Activated CD8-positive, alpha-beta memory T cell treated with anti-CD3 and anti-CD28 coated beads, Interleukin-2, amount 10 ng/mL, durations not matched to agents 7 days and 5 days (primary cell): ENCODE measurements at regions not wholly inside any gene's neighbourhood (a gene's known extent, or its start where the extent isn't known, plus 50 kb on each side); places are given as distances from the start of the nearest gene placed in this dataset.

ENCODE experiments used
- ATAC-seq: fragments of 150-1000 bp; cut with Tn5 transposase; one replicate; pipeline ENCODE4 v1.10.0; 2021; ENCODE audit warnings: moderate library complexity
- CTCF ChIA-PET: fragments of 350-600 bp; sonication (Branson Sonifier 250); formaldehyde crosslinking; loops from one replicate; lab custom pipeline; 2021; ENCODE audit warnings: antibody characterized with exemption; lab: Charles Lee
- DNase-seq: peaks from one replicate; pipeline ENCODE4 v3.0.0-alpha.2; 2020
- H3K27ac Mint-ChIP-seq: one replicate; pipeline ENCODE4 v1.8.0; 2021; ENCODE audit warnings: mild to moderate bottlenecking, mixed read lengths
- H3K27me3 Mint-ChIP-seq: one replicate; pipeline ENCODE4 v1.8.0; 2021; ENCODE audit warnings: mixed read lengths
- H3K36me3 Mint-ChIP-seq: one replicate; pipeline ENCODE4 v1.8.0; 2021; ENCODE audit warnings: mild to moderate bottlenecking, mixed read lengths
- H3K4me1 Mint-ChIP-seq: one replicate; pipeline ENCODE4 v1.8.0; 2021; ENCODE audit warnings: mixed read lengths
- H3K4me3 Mint-ChIP-seq: one replicate; pipeline ENCODE4 v1.8.0; 2021; ENCODE audit warnings: mild to moderate bottlenecking, moderate library complexity, mixed read lengths
- H3K9me3 Mint-ChIP-seq: one replicate; pipeline ENCODE4 v1.8.0; 2022; ENCODE audit warnings: low read depth, mixed read lengths

DNA sequence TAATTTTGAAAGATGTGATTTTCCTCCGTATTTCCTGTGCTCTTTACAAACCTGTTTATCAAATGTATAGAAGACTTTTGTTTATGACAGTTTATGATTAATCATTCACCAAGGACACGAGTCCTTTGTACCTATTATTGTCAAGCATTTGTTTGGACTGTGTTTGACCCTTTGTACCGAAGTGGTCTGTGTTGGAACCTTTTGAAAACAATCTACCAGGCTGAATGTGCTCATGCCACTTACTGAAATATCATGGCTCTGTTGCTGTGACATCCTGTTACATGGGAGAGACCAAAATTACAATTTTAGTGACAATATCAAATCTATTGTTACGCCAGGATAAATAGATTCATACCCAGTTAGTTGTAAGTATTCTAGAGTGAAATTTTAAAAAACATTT, 193.6 kb downstream of the IRS2 start:
- Mint-ChIP-seq H3K27me3 (no peaks in the 10 kb centered on the region), H3K9me3 (no peaks in the 10 kb centered on the region), H3K4me3 (no peak overlapping the region), H3K27ac (no peak overlapping the region), H3K4me1 (no peaks in the 10 kb centered on the region), H3K36me3 (no peaks in the 10 kb centered on the region)
- CTCF ChIA-PET, result no interaction called here
- no peak for ATAC-seq
- no peak for DNase-seq

- DNase-seq (no peak), ATAC-seq (no peak)
- Mint-ChIP-seq H3K4me1 (no peaks in the 10 kb centered on the region), H3K27ac (no peak overlapping the region), H3K36me3 (no peaks in the 10 kb centered on the region), H3K4me3 (no peak overlapping the region), H3K9me3 (no peaks in the 10 kb centered on the region), H3K27me3 (peaks cover 6% of the 10 kb centered on the region)
- CTCF ChIA-PET, result no interaction called here
These were observed 198.7 kb downstream of the IRS2 start for GRCh38 chr13:109587689-109588088.

GRCh38 chr13:109586509-109587346, 199.7 kb downstream of the IRS2 start:
- DNase-seq (no peak), ATAC-seq (no peak)
- no peak overlapping the region for H3K27ac Mint-ChIP-seq
- H3K4me1 Mint-ChIP-seq, result no peaks in the 10 kb centered on the region
- peaks cover 8% of the 10 kb centered on the region for H3K27me3 Mint-ChIP-seq
- H3K4me3 Mint-ChIP-seq, result no peak overlapping the region
- H3K36me3 Mint-ChIP-seq, result no peaks in the 10 kb centered on the region
- no peaks in the 10 kb centered on the region for H3K9me3 Mint-ChIP-seq
- CTCF ChIA-PET, result no interaction called here

- no peaks in the 10 kb centered on the region for H3K36me3 Mint-ChIP-seq
- H3K4me3 Mint-ChIP-seq, result no peak overlapping the region
- ATAC-seq (no peak), DNase-seq (no peak)
- H3K9me3 Mint-ChIP-seq, result no peaks in the 10 kb centered on the region
- CTCF ChIA-PET, result no interaction called here
- no peaks in the 10 kb centered on the region for H3K4me1 Mint-ChIP-seq
- no peak overlapping the region for H3K27ac Mint-ChIP-seq
- H3K27me3 Mint-ChIP-seq, result peaks cover 8% of the 10 kb centered on the region
These were observed 201.5 kb downstream of the IRS2 start for GRCh38 chr13:109584844-109585361.

DNA sequence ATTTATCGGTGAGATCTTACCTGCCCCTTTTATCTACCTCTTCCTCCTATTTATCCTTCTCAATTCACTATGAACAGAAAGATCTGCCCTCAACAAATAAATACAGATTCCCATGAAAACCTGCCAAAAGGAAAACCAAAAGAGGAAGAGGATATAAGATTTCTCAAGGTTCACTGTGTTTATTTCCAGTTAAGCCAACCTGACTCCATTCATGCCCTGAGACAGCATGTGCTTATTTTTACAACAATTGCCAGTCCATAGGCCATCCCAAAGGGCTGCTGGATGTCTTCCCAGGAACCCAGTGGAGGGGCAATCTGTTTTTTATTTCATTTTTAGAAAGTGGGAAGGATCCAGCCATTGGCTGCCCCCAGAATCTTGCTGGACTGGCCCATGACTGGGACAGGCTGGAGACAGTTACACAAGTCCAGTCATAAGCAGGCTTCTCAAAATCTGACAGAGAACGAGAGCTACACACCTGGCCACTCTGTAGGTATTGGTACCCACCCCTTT, 209.1 kb downstream of the IRS2 start:
- CTCF ChIA-PET, result no interaction called here
- H3K36me3 Mint-ChIP-seq, result no peaks in the 10 kb centered on the region
- DNase-seq, result no peak
- H3K9me3 Mint-ChIP-seq, result no peaks in the 10 kb centered on the region
- H3K4me1 Mint-ChIP-seq, result no peaks in the 10 kb centered on the region
- no peak overlapping the region for H3K27ac Mint-ChIP-seq
- H3K4me3 Mint-ChIP-seq, result no peak overlapping the region
- no peaks in the 10 kb centered on the region for H3K27me3 Mint-ChIP-seq
- no peak for ATAC-seq

DNA sequence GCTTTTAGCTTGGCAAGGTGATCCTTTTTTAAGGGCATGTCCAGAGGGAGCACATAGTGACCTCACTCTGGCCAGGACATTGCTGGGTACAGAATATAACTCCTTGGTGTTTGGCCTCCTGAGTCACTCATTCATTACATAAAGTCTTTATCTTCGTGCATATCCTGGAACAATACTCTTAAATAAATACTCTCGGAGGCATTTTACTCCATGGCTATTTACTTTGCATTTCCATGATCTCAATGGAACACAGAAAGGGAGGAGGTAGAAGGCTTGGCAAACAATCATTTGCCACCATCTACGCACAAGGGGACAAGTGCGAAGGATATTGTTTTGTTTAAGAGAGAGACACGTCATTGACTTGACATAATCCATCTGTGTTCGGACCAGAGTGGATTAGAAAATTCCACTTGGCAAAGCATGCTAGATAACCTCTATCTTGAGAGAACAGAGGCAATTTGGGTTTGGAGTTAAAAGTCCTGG, 210.0 kb downstream of the IRS2 start:
- no peak for ATAC-seq
- CTCF ChIA-PET, result no interaction called here
- H3K27ac Mint-ChIP-seq, result no peak overlapping the region
- H3K36me3 Mint-ChIP-seq, result no peaks in the 10 kb centered on the region
- no peaks in the 10 kb centered on the region for H3K4me1 Mint-ChIP-seq
- H3K4me3 Mint-ChIP-seq, result no peak overlapping the region
- H3K27me3 Mint-ChIP-seq, result no peaks in the 10 kb centered on the region
- no peak for DNase-seq
- no peaks in the 10 kb centered on the region for H3K9me3 Mint-ChIP-seq

- H3K27ac Mint-ChIP-seq, result no peak overlapping the region
- no peak overlapping the region for H3K4me3 Mint-ChIP-seq
- no peaks in the 10 kb centered on the region for H3K9me3 Mint-ChIP-seq
- H3K36me3 Mint-ChIP-seq, result no peaks in the 10 kb centered on the region
- H3K27me3 Mint-ChIP-seq, result no peaks in the 10 kb centered on the region
- CTCF ChIA-PET, result no interaction called here
- peaks cover 2% of the 10 kb centered on the region for H3K4me1 Mint-ChIP-seq
- ATAC-seq (no peak), DNase-seq (no peak)
These were observed 210.6 kb downstream of the IRS2 start for GRCh38 chr13:109575821-109576220.

DNA sequence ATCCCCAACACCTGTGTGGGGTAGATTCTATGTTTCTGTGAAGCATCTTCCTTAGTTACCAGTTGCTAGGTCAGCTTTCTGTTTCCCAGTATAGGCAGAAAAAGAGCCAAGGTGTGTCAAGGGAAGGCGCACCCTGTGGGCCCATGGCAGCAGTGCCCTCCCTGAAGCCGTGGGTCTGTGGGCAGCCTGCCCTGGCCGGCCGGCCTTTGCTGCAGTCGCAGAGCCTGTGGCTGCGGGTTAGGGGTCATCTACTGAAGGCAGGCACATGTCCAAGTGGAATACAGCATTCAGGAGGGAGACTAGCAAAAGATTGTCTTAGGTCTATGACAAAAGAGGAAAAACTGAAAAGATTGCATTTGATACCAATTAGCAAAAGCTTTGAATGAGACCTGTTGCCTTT, 214.0 kb downstream of the IRS2 start:
- Mint-ChIP-seq H3K27me3 (no peaks in the 10 kb centered on the region), H3K4me3 (no peak overlapping the region), H3K36me3 (peaks cover 2% of the 10 kb centered on the region), H3K27ac (no peak overlapping the region), H3K9me3 (no peaks in the 10 kb centered on the region), H3K4me1 (peaks cover 13% of the 10 kb centered on the region)
- DNase-seq (no peak), ATAC-seq (no peak)
- CTCF ChIA-PET, result interaction anchor here (0.6 kb wide), 1 partner anchor 14 kb away, joined by 3 read pairs; no protein-coding TSS in a partner anchor

DNA sequence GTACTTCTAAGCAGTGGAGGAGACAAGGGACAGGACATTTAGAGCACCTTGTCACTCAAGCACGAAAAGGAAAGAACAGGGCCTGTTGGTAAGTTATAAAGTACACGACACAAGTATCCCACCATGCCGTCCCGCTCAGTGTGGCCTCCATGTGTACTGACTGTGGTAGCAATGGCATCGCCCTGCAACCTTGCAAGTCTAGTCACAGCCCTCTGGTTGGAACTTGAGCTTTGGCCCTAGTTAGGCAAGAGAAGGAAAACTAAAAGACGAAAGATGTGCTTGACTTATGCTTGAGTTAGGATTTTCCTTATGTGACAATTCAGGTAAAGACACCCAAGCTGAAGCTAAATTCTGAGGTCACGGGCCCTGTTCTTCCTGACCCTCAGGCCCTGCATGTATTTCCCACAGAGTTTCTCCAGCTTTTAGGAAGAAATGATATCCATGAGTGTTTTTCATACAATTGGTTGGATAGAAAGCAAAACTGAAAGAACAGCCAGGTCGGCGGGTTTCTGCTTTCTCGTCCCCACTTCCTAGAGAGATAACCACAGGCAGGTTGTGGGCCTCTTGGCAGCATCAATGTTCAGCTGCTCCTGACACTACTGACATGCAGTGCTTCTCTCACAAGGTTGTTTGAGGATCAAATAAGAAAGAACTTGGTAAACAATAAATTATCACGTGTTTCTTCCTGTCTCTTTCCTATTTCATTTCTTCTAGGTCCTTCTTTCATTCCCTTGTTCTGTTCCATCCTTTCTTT, 216.2 kb downstream of the IRS2 start:
- ATAC-seq (peak; percentile 99), DNase-seq (peak; percentile 82)
- Mint-ChIP-seq H3K36me3 (peaks cover 2% of the 10 kb centered on the region), H3K9me3 (no peaks in the 10 kb centered on the region), H3K4me1 (peaks cover 13% of the 10 kb centered on the region), H3K27ac (peak overlapping the region; percentile 74), H3K4me3 (peak overlapping the region; percentile 23), H3K27me3 (no peaks in the 10 kb centered on the region)
- CTCF ChIA-PET, result interaction anchor here (1.1 to 1.2 kb wide), 2 partner anchors 22 to 215 kb away, joined by 3 read pairs; no protein-coding TSS in a partner anchor

- ATAC-seq (no peak), DNase-seq (no peak)
- H3K9me3 Mint-ChIP-seq, result no peaks in the 10 kb centered on the region
- CTCF ChIA-PET, result interaction anchor here (0.6 kb wide), 1 partner anchor 770 kb away, joined by 4 read pairs; no protein-coding TSS in a partner anchor
- H3K4me3 Mint-ChIP-seq, result no peak overlapping the region
- peaks cover 13% of the 10 kb centered on the region for H3K4me1 Mint-ChIP-seq
- H3K27ac Mint-ChIP-seq, result no peak overlapping the region
- peaks cover 3% of the 10 kb centered on the region for H3K27me3 Mint-ChIP-seq
- peaks cover 2% of the 10 kb centered on the region for H3K36me3 Mint-ChIP-seq
These were observed 218.0 kb downstream of the IRS2 start for GRCh38 chr13:109568339-109568818.

DNA sequence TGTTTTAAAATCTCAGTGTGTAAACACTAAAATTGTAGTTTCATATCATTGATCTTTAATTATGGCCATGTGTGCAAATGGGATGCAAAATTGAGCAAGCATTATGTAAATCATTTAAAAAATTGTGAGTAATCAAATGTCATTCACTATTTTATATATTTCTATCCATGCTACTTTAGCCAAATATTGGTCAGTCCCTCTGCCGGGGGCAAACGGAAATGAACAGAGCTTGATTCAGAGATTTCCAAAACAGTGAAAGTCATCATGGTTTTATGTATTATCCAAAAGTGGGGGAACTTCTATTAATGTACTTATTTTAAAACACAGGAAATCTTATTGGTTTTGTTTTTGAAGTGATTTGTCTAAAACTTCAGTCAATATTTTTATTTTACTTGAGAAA, 219.1 kb downstream of the IRS2 start:
- H3K9me3 Mint-ChIP-seq, result no peaks in the 10 kb centered on the region
- H3K4me1 Mint-ChIP-seq, result peaks cover 13% of the 10 kb centered on the region
- H3K36me3 Mint-ChIP-seq, result peaks cover 2% of the 10 kb centered on the region
- no peak for DNase-seq
- H3K27ac Mint-ChIP-seq, result no peak overlapping the region
- CTCF ChIA-PET, result no interaction called here
- H3K27me3 Mint-ChIP-seq, result peaks cover 3% of the 10 kb centered on the region
- ATAC-seq, result no peak
- no peak overlapping the region for H3K4me3 Mint-ChIP-seq

DNA sequence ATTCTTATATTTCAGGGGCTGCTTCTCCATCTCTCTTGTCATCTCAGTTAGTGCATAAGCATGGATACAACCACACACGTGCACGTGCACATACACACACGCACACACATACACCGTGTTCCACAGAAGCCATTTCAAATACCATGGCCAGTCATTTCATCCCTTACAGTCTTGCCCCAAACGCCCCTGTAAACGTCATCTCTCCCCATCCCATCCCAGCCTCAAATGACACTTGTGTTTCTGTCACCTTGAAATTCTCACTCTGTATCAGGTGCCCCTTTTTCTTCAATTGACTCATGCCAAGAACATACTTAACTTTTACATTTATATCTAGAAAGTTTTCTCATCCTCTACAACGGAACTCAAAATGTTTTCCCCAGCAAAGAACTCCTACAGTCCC, 220.5 kb downstream of the IRS2 start:
- Mint-ChIP-seq H3K27me3 (peaks cover 3% of the 10 kb centered on the region), H3K27ac (no peak overlapping the region), H3K9me3 (peaks cover 2% of the 10 kb centered on the region), H3K36me3 (peaks cover 2% of the 10 kb centered on the region), H3K4me3 (no peak overlapping the region), H3K4me1 (peaks cover 12% of the 10 kb centered on the region)
- CTCF ChIA-PET, result no interaction called here
- no peak for DNase-seq
- ATAC-seq, result no peak

DNA sequence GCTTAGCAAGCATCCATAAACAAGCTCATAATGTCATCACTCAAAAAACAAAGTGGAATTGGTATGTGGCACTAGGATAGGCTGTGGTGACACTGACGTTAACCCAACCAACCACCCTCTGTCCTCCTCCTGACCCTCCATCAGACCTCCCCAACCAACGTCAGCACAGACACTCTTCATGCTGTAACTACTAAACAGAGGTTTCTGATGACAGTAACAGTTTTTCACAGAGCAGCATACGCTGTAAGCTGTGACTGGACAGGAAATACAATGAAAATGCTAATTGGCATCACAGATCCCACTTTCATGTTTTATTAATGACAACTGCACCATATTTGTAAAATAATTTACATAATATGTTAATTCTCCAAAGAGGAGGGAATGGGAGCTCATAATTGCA, 238.0 kb downstream of the IRS2 start:
- no peak overlapping the region for H3K27ac Mint-ChIP-seq
- no peaks in the 10 kb centered on the region for H3K4me1 Mint-ChIP-seq
- DNase-seq (no peak), ATAC-seq (no peak)
- H3K9me3 Mint-ChIP-seq, result no peaks in the 10 kb centered on the region
- H3K4me3 Mint-ChIP-seq, result no peak overlapping the region
- H3K27me3 Mint-ChIP-seq, result no peaks in the 10 kb centered on the region
- H3K36me3 Mint-ChIP-seq, result no peaks in the 10 kb centered on the region
- CTCF ChIA-PET, result interaction anchor here (0.6 to 1.6 kb wide), 2 partner anchors 22 to 121 kb away, joined by 3 read pairs; no protein-coding TSS in a partner anchor
